NCI-H526 (cell line): ENCODE measurements at regions not wholly inside any gene's neighbourhood (a gene's known extent, or its start where the extent isn't known, plus 50 kb on each side); places are given as distances from the start of the nearest gene placed in this dataset.
"Not testable (repeated sequence)": the region's sequence is repeated elsewhere in the genome, so short reads cannot be mapped to it uniquely, and the experiment has no call there.

ENCODE experiments used
- DNase-seq, 2 experiments: peaks; one replicate each; lab custom pipeline; 2025; lab: John Stamatoyannopoulos, UW

DNA sequence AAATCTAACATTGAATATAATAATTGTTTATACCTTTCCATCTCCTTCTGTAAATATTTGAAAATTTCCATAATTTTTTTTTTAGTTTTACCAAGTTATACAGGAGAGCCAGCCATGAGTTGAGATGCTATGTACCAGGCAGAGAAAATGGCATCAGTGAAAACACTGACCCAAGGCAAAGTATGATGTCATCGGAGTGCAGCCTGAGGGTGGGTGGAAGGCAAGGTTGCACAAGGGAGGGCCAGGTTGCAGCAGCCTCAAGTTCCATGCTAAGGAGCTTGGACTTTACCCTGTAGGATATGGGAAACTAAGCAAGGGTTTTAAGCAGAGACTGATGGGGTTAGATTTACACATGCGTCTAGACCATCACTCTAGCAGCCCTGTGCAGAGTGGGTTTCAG is 441.1 kb downstream of the BCAT1 start:
- DNase-seq: no peak

DNA sequence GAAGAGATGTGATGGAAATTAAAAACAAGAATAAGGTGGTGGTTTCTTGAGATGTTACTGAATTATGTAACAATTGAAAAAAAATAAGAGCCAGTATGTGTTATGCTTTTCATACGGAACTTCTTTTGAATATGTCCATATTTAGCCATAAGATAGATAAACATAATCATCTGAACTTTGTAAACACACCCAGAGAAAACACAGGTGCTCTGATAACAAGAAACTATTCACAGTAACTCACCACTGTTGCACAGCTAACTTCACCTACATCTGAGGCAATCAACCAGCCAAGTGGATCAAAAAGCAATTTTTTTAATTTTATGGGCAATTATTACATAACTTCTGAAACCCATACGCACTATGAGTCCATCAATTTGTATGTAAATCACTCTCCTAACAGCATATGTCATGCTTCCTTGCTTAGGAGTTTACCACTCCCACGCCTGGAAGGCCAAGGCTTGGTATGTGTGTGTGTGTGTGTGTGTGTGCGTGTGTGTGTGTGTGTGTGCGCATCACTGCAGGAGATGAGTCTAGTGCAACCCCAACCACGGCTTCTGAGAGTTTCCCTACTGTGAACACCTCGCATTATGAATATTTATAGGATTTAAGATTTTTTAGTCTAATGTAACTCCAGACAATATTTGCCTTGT is 443.4 kb downstream of the BCAT1 start:
- peak; percentile 52 to 73 for DNase-seq

DNA sequence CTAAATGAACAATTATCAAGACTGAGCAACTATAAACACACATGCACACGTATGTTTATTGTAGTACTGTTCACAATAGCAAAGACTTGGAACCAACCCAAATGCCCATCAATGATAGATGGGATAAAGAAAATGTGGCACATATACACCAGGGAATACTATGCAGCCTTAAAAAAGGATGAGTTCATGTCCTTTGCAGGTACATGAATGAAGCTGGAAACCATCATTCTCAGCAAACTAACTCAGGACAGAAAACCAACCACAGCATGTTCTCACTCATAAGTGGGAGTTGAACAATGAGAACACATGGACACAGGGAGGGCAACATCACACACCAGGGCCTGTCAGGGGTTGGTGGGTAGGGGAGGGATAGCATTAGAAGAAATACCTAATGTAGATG is 445.4 kb downstream of the BCAT1 start:
- not testable (repeated sequence) for DNase-seq

DNA sequence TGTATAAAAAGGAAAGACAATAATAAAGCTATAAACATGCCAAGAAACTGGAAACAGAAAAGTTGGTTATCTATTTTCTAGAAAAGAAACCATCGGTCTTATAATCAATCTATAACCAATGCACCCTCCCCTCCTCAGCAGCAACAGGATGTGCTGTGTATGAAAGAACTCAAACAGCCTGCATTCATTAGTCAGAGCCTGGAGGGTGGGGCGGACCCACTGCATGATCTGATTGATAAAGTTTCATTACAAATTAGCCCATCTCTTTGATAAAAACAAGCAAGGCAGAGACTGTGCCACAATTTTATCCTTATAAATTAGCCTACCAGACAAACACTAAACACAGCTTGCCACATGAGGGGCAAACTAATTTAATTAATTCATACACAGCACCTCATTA is 448.1 kb downstream of the BCAT1 start:
- no peak for DNase-seq

DNA sequence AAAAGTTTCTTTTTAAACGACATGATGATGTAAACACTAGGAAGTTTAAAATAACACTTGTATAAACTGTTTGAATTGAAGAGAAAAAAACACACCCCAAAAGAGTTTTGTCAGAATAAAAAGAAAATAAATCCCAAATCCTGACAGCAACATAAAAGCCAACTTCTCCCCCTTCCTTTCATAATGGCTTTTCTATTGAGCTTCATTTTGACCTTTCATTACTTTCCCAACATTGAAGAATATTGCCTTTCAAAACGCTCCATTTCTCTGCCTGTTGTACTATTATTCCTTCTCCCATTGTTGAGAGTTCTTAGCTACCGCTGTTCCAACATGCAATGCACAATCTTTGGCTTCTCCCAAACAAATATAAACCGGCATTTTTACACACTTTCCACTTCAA is 448.5 kb downstream of the BCAT1 start:
- no peak for DNase-seq

DNA sequence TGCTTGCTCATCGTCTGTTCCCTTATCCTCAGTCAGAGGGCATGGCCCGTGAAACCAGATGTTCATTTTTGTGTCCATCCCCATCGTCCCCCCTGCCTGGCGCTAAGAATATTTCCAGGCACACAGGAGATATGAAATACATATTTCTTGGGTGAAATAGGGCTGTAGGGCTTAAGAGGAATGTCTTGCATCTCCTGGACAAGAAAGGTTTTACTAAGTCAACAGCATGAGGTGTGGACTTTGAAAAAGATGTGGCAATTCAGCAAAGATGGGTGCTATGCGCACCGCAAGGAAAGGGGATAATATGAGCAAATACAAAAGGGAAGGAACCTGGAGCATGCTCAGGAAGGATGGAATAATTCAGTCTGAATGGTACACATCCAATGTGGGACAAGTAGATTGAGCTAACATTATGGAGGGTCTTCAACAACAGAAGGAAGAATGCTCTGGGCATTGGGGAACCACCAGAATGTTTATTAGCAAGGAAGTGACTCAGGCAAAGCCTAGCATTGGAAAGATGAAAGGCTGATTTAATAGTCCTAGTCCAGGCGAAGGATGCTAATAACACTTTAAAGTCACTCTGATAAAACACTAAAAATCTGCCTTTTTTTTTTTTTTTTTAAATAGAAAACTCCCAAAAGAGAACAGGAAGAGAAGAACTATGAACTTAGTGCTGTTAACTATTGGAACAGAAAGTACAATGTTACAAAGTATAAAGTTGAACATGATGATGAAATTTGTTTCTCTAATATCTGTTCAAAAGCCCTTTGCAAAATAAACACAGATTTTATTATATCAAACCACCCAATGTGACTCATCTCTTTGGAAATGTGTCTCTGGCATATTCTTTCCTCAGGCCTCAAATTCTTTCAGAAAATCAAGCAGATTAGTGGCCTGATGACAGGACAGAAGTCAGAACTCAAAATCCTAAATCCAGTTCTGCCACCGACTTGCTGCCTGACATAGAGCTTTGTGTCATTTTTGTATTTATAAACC is 449.5 kb downstream of the BCAT1 start:
- DNase-seq: no peak

DNA sequence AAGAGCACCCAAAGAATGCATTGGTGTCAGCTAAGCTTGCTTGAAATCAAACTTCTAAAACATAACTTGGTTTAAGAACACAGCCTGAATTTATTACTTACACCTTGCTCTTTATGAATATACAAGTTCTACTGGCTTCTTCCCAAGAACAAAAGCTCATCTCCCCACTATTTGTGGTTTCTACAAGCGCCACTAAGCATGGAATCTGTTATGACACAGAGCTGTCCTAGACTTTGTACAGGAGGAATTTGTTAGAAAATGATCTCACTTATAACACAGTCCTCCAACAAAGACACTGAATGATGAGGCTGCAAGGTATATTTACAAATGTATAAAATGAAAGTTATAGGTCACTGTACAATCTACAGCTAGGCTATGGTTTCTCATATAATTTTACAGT is 452.1 kb downstream of the BCAT1 start:
- DNase-seq: no peak

DNA sequence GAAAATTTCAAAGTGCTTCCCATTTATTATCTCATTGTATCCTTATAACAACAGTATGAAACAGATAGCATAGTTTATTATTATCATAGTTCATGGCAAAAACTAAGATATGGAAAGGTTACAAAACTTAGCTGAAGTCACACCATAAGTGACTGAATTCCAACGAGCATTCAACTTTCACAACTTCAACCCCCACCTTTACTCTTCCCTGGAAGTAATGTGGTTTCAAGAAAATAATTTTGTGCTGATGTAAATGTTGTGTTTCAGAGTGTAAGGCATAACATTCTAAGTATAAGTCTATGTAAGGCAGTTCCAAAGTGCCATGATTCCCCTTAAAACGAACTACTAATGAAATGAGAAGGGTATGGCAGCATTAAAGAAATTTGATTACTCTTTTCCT is 454.5 kb downstream of the BCAT1 start:
- no peak for DNase-seq

DNA sequence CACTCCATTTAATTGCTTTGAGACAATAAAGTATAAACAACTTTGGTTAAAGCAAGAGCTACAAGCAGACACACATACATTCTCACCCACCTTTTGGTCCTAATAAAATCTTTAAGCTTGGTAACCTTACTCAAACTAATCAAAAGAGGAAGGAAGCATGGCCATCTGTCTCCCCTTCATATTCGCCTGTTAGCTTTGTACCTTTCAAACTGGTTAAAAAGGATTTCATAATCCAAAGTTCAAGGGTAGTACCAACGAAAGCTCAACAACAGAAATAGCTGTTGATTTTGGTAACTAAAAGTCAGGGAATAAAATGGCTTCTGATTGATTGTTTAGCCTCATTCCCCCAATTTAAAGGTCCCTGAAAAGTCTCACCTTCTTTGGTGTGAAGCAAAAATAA is 456.9 kb downstream of the BCAT1 start:
- DNase-seq: no peak

DNA sequence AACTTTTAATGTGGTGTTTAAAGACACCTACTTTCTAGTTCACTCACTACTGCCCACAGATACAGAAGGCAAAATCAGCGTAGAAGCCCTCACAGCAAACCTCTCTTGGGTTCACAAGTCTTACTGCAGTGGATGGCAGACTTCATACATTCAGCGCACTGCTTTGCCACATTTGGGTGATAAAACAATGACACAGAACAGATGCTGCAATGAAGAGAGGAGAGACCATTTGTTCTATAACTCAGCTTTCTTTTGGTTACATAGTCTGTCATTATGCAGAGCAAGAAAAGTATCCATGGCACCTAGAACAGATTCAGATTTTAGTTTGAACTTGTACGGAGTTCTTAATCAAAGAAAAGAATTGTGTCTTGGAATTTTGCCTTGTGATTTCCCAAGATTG is 459.0 kb downstream of the BCAT1 start:
- no peak for DNase-seq

DNA sequence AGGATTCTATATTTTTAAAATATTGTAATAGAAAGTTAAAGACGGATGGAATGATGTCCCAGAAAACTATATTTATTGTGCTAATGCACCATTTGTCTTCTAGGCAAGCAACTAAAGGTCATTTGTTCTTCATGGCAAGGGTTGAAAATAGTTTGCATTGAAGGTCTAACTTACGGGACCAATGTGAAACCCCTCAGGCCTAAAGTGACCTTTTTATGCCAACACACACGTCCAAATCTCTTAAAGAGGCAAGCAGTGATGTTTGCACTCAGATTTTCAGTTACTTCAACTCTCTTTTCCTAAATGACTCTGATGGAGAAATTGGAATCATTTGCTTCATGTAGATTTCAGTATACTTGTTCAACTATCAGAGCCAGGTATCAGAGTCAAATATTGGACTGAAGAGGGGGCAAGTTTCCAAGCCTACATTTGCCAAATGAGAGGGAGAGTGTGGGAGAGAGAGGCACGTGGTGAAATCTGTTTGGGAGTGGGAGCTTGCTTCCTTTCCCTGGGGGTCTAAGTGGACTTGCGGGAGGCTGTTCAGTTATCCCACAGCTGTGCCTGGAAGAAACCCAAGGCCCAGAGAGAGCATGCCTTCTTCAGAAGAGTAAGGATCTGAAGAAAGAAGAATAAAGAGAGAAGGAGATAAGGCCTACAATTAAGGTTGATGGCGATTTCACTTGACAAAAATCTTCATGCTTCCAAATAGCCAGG is 459.8 kb downstream of the BCAT1 start:
- no peak for DNase-seq

DNA sequence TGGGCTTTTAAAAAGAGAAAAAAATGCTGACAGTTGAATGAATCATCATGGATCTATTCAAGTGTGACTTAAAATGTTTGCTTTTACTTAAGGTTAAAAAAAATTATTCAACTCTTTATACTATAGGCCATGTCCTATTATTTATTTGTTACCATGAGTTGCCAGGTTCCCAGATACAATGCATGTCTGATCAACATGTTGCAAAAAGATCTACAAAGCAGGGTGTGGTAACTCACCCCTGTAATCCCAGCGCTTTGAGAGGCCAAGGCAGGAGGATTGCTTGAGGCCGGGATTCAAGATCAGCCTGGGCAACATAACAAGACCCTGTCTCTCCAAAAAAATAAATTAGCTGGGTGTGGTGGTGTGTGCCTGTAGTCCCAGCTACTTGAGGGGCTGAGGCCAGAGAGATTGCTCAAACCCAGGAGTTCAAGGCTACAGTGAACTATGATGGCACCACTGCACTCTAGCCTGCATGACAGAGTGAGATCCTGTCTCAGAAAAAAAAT is 460.8 kb downstream of the BCAT1 start:
- DNase-seq: no peak

DNA sequence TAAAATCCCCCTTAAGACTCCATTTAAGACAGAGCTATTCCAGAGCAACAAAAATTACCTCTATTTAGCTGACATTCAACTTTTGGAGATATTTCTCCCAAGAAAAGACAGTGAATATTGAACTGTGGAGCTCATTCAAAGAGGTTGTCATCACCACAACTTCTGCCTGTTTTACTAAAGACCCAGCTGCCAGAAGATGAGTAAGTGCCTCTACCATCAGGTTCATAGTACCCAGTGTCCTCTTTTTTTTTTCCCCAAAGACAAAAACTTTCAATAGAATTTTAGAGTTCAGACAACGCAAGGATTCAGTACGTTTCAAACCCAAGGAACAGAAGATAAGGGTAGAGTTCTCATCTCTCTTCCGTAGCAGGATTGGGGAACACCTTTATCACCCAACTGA is 461.3 kb downstream of the BCAT1 start:
- DNase-seq: no peak

DNA sequence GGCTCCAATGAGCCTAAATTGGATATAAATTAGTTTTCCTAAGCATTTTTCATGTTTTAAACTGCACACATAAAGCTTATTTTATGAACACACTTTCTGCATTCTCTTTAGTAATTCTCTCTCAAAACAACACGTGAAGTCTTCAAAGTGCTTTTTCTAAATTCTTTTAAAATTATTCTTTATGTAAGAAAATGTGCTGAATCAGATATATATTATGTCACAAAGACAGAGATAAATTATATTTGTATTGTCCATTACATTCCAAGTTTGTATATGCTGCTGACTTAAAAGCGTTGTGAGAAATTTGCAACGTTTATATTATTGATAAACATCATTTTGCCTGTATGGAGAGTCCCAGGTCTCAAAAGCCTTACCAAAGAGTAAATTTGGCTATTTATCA is 465.2 kb downstream of the BCAT1 start:
- no peak for DNase-seq

DNA sequence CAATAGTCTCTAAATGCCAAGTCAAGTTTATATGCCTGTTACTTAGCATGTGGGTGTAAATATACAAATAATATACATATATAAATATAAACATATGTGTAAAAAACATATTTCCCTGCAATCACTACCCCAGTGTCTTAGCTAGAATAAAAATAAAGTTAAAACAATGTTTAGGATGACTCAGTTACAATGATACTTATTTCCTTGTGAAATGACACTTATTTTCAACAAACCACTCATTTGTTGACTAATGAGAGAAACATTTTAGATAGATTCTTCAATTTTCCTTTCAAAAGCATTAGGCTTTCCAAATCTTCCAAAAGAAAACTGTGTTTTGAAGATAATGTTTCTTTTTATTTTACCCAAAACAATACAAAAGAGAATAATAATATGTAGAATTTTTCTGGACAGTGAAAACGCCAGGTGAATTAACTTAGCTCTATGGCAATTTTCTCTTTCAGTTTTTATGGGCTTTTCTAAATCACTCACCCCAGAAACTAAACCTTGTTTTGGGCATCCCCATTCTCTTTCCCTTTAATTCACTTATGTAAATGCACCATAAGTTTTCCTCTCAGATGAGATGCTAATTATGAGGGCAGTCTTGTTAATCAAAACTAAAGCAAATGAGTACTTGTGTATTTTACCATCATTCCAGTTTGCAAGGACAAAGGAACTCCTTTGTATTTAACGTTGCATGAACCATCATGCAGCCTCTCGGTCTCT is 465.9 kb downstream of the BCAT1 start:
- peak; percentile 95 to 97 for DNase-seq

DNA sequence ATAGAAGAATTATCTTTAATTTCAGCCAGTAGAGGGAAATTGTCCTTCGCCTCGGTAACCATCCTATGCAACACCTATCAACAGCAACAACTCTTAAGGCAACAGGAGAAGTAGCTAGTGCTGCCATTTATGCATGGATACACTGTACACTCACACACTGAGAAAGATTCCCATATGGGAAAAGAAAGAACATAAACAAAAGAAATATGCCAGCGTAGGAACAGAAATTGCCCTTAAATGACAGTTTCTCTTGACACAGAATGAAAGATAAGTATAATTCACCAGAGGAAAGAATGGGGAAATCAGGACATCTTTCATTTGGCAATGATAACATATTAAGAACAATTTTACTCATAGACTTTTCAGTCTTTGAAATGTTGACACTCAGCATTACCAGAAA is 466.9 kb downstream of the BCAT1 start:
- no peak for DNase-seq

DNA sequence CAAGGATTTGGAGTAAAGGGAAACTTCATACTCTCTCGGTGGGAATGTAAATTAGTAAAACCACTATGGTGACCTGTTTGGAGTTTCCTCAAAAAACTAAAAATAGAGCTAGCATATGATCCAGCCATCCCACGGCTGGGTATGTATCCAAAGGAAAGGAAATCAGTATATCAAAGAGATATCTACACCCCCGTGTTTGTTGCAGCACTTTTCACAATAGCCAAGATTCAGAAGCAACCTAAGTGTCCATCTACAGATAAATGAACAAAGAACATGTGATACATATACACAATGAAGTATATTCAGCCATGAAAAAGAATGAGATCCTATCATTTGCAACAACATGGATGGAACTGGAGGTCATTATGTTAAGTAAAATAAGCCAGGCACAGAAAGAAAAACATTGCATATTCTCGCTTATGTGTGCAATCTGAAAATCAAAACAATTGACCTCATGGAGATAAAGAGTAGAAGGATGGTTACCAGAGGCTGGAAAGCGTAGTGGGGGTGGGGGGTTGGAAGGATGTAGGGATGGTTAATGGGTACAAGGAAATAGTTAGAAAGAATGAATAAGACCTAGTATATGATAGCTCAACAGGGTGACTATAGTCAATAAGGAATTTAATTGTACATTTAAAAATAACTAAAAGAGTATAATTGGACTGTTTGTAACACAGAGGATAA is 468.0 kb downstream of the BCAT1 start:
- no peak for DNase-seq

DNA sequence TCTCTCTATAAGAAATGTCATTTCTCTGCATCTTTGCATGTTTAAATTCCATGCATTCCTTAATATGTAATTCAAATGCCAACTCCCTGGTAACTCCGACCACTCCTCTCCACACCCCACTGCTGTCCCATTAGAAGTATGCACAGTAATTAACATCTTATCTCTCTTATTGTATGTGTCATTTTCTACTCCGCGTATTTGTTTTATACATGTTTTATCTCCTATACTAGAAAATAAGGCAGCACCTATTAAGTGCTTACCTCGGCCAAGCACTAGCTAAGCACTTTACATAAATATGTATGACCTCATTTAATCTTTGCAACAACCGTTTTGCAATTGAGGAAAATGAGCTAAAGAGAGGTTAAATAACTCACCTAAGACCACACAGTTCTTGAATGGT is 469.8 kb downstream of the BCAT1 start:
- no peak for DNase-seq

DNA sequence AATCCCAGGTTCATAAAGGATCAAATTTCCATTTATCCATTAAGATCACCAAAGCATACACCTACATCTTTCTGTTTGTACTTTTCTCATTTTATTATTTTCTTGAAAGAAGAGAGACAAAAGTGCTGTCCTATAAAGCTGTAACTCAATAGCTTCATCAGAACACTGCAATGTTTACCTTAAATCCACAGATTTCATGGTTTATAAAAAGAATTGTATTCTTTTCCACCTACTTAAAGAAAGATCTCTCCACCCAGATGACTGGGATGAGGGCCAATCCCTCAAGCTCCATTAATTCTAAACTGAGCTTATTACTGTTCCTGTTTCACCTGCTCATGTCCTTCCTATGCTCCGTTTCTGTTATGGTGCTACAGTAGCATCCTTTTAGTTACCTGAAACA is 470.6 kb downstream of the BCAT1 start:
- DNase-seq: peak in 1 of 2 experiments; percentile 38

DNA sequence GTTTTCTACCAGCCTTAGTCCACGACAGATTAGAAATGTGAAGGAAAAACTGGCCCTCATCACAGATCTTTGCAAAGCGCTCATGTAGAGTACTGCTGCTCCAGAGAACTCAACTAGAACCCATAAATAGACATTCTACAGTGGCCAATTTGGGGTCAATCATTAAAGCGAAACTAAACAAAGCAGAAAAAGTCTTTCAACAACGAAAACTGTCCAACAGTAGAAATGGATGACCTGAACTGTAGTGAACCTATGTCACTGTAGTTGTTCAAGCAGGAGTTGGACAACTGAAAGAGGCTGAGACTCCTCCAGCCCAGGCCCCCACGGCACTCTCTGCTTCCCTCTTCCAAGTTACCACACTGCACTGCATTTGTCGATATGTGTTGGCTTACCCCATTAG is 472.6 kb downstream of the BCAT1 start:
- DNase-seq: no peak

DNA sequence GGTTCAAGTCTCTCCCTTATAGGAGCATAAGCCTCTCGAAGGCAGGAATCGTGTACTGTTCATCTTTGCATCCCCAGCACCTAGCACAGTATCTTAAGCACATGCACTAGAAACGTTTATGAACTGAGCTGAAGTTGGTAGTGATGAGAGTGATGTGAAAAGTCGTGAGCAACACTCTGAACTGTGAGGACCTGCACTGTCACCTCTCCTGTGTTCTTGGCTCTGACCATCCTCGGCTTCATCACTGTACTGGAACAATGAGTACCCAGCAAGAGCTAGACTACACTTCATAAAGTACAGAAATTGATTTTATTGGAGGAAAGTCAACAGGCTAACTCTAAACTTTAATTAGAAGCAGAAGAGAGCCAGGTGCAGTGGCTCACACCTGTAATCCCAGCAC is 473.6 kb downstream of the BCAT1 start:
- no peak for DNase-seq
